NB4 (cell line): ENCODE measurements at regions not wholly inside any gene's neighbourhood (a gene's known extent, or its start where the extent isn't known, plus 50 kb on each side); places are given as distances from the start of the nearest gene placed in this dataset.

ENCODE experiments used
- MYC ChIP-seq: IDR thresholded peaks from 2 replicates; pipeline ENCODE4 v1.6.1; 2011; ENCODE audit warnings: low read depth, low read length
- POLR2A ChIP-seq: IDR thresholded peaks from 2 replicates; pipeline ENCODE4 v1.6.1; 2011; ENCODE audit warnings: mild to moderate bottlenecking; ENCODE audit not compliant: insufficient read length; ENCODE audit errors: extremely low read depth
- TF ChIP-seq, protein P1 (sequence below): IDR thresholded peaks from one replicate; pipeline ENCODE4 v1.5.1; 2012; ENCODE audit warnings: low read depth, low read length
- TF ChIP-seq, protein P2 (sequence below): IDR thresholded peaks from 2 replicates; pipeline ENCODE4 v1.6.1; 2011; ENCODE audit warnings: low read depth, low read length

GRCh38 chr5:96053063-96053735, 91.5 kb upstream of the ELL2 start:
- TF ChIP-seq, protein P1, sequence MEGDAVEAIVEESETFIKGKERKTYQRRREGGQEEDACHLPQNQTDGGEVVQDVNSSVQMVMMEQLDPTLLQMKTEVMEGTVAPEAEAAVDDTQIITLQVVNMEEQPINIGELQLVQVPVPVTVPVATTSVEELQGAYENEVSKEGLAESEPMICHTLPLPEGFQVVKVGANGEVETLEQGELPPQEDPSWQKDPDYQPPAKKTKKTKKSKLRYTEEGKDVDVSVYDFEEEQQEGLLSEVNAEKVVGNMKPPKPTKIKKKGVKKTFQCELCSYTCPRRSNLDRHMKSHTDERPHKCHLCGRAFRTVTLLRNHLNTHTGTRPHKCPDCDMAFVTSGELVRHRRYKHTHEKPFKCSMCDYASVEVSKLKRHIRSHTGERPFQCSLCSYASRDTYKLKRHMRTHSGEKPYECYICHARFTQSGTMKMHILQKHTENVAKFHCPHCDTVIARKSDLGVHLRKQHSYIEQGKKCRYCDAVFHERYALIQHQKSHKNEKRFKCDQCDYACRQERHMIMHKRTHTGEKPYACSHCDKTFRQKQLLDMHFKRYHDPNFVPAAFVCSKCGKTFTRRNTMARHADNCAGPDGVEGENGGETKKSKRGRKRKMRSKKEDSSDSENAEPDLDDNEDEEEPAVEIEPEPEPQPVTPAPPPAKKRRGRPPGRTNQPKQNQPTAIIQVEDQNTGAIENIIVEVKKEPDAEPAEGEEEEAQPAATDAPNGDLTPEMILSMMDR: no peak
- TF ChIP-seq, protein P2, sequence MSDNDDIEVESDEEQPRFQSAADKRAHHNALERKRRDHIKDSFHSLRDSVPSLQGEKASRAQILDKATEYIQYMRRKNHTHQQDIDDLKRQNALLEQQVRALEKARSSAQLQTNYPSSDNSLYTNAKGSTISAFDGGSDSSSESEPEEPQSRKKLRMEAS: no peak
- TF ChIP-seq POLR2A (no peak), MYC (no peak)
